ENCODE measurements at regions not wholly inside any gene's neighbourhood (a gene's known extent, or its start where the extent isn't known, plus 50 kb on each side); places are given as distances from the start of the nearest gene placed in this dataset.

GRCh38 chr13:59281453-59281852, 882.3 kb downstream of the DIAPH3 start:
- TF ChIP-seq POLR2AphosphoS5 (IDR thresholded peaks at IDR 0.05), result no peak
- TF ChIP-seq CTCF (IDR thresholded peaks at IDR 0.05), result no peak

Data from gastroesophageal sphincter (tissue), 3 donors.